ENCODE measurements at regions not wholly inside any gene's neighbourhood (a gene's known extent, or its start where the extent isn't known, plus 50 kb on each side); places are given as distances from the start of the nearest gene placed in this dataset.
"Not testable (repeated sequence)": the region's sequence is repeated elsewhere in the genome, so short reads cannot be mapped to it uniquely, and the experiment has no call there.

GRCh38 chr11:23425381-23425780 is 565.1 kb upstream of the CCDC179 start:
- H3K36me3 Mint-ChIP-seq (ENCODE audit: low read depth): no peaks in the 10 kb centered on the region
- no peak overlapping the region for H3K27ac Mint-ChIP-seq
- no peaks in the 10 kb centered on the region for H3K27me3 Mint-ChIP-seq
- no peak overlapping the region for H3K4me3 Mint-ChIP-seq
- ATAC-seq (no peak), DNase-seq (no peak)
- no peaks in the 10 kb centered on the region for H3K4me1 Mint-ChIP-seq
- peaks cover 11% of the 10 kb centered on the region for H3K9me3 Mint-ChIP-seq

- H3K4me1 Mint-ChIP-seq: no peaks in the 10 kb centered on the region
- H3K27me3 Mint-ChIP-seq: no peaks in the 10 kb centered on the region
- DNase-seq (no peak), ATAC-seq (no peak)
- peaks cover 17% of the 10 kb centered on the region for H3K9me3 Mint-ChIP-seq
- H3K4me3 Mint-ChIP-seq: no peak overlapping the region
- H3K27ac Mint-ChIP-seq: no peak overlapping the region
- no peaks in the 10 kb centered on the region for H3K36me3 Mint-ChIP-seq (ENCODE audit: low read depth)
Observed at GRCh38 chr11:23429569-23429968, 569.3 kb upstream of the CCDC179 start.

- no peak for ATAC-seq
- H3K27me3 Mint-ChIP-seq: no peaks in the 10 kb centered on the region
- peaks cover 13% of the 10 kb centered on the region for H3K9me3 Mint-ChIP-seq
- no peaks in the 10 kb centered on the region for H3K4me1 Mint-ChIP-seq
- no peak overlapping the region for H3K4me3 Mint-ChIP-seq
- DNase-seq: no peak
- no peaks in the 10 kb centered on the region for H3K36me3 Mint-ChIP-seq (ENCODE audit: low read depth)
- H3K27ac Mint-ChIP-seq: no peak overlapping the region
Observed at GRCh38 chr11:23453522-23453921, 593.2 kb upstream of the CCDC179 start.

GRCh38 chr11:23455321-23455891 is 595.1 kb upstream of the CCDC179 start:
- no peak overlapping the region for H3K4me3 Mint-ChIP-seq
- no peak for ATAC-seq
- H3K27me3 Mint-ChIP-seq: no peaks in the 10 kb centered on the region
- no peak for DNase-seq
- no peaks in the 10 kb centered on the region for H3K4me1 Mint-ChIP-seq
- H3K9me3 Mint-ChIP-seq: peaks cover 8% of the 10 kb centered on the region
- no peaks in the 10 kb centered on the region for H3K36me3 Mint-ChIP-seq (ENCODE audit: low read depth)
- H3K27ac Mint-ChIP-seq: no peak overlapping the region

- no peak for DNase-seq
- Mint-ChIP-seq H3K4me3 (no peak overlapping the region), H3K9me3 (no peaks in the 10 kb centered on the region), H3K4me1 (no peaks in the 10 kb centered on the region), H3K27me3 (no peaks in the 10 kb centered on the region), H3K27ac (no peak overlapping the region), H3K36me3 (ENCODE audit: low read depth) (no peaks in the 10 kb centered on the region)
- no peak for ATAC-seq
Observed at GRCh38 chr11:23457641-23458040, 597.4 kb upstream of the CCDC179 start.

GRCh38 chr11:23471878-23472277 is 611.6 kb upstream of the CCDC179 start:
- ATAC-seq (no peak), DNase-seq (no peak)
- H3K4me3 Mint-ChIP-seq: no peak overlapping the region
- H3K27me3 Mint-ChIP-seq: no peaks in the 10 kb centered on the region
- H3K27ac Mint-ChIP-seq: no peak overlapping the region
- no peaks in the 10 kb centered on the region for H3K36me3 Mint-ChIP-seq (ENCODE audit: low read depth)
- peaks cover 12% of the 10 kb centered on the region for H3K9me3 Mint-ChIP-seq
- H3K4me1 Mint-ChIP-seq: no peaks in the 10 kb centered on the region

- Mint-ChIP-seq H3K9me3 (peaks cover 8% of the 10 kb centered on the region), H3K36me3 (ENCODE audit: low read depth) (no peaks in the 10 kb centered on the region), H3K4me3 (no peak overlapping the region), H3K4me1 (no peaks in the 10 kb centered on the region), H3K27me3 (no peaks in the 10 kb centered on the region), H3K27ac (no peak overlapping the region)
- no peak for ATAC-seq
- DNase-seq: no peak
Observed at GRCh38 chr11:23473782-23474181, 613.5 kb upstream of the CCDC179 start.

- H3K36me3 Mint-ChIP-seq (ENCODE audit: low read depth): no peaks in the 10 kb centered on the region
- no peak overlapping the region for H3K27ac Mint-ChIP-seq
- peaks cover 9% of the 10 kb centered on the region for H3K9me3 Mint-ChIP-seq
- H3K27me3 Mint-ChIP-seq: no peaks in the 10 kb centered on the region
- DNase-seq (no peak), ATAC-seq (no peak)
- no peak overlapping the region for H3K4me3 Mint-ChIP-seq
- no peaks in the 10 kb centered on the region for H3K4me1 Mint-ChIP-seq
Observed at GRCh38 chr11:23480736-23481135, 620.5 kb upstream of the CCDC179 start.

- not testable (repeated sequence) for ATAC-seq; DNase-seq; H3K4me1 Mint-ChIP-seq; H3K36me3 Mint-ChIP-seq (ENCODE audit: low read depth); H3K4me3 Mint-ChIP-seq; H3K27ac Mint-ChIP-seq; H3K27me3 Mint-ChIP-seq
- peaks cover 26% of the 10 kb centered on the region for H3K9me3 Mint-ChIP-seq
Observed at GRCh38 chr11:23484146-23484545, 623.9 kb upstream of the CCDC179 start.

- H3K4me3 Mint-ChIP-seq; H3K4me1 Mint-ChIP-seq; ATAC-seq; H3K36me3 Mint-ChIP-seq (ENCODE audit: low read depth); H3K27me3 Mint-ChIP-seq; H3K27ac Mint-ChIP-seq; DNase-seq: not testable (repeated sequence)
- peaks cover 30% of the 10 kb centered on the region for H3K9me3 Mint-ChIP-seq
Observed at GRCh38 chr11:23484618-23485017, 624.3 kb upstream of the CCDC179 start.

- Mint-ChIP-seq H3K4me1 (no peaks in the 10 kb centered on the region), H3K27ac (no peak overlapping the region), H3K36me3 (ENCODE audit: low read depth) (no peaks in the 10 kb centered on the region), H3K4me3 (no peak overlapping the region), H3K27me3 (no peaks in the 10 kb centered on the region), H3K9me3 (peaks cover 20% of the 10 kb centered on the region)
- ATAC-seq (no peak), DNase-seq (no peak)
Observed at GRCh38 chr11:23490557-23491235, 630.4 kb upstream of the CCDC179 start.

GRCh38 chr11:23494981-23495380 is 634.7 kb upstream of the CCDC179 start:
- H3K4me1 Mint-ChIP-seq: no peaks in the 10 kb centered on the region
- no peak for DNase-seq
- no peaks in the 10 kb centered on the region for H3K27me3 Mint-ChIP-seq
- no peaks in the 10 kb centered on the region for H3K9me3 Mint-ChIP-seq
- H3K4me3 Mint-ChIP-seq: no peak overlapping the region
- H3K27ac Mint-ChIP-seq: no peak overlapping the region
- ATAC-seq: no peak
- no peaks in the 10 kb centered on the region for H3K36me3 Mint-ChIP-seq (ENCODE audit: low read depth)

GRCh38 chr11:23496340-23496739 is 636.1 kb upstream of the CCDC179 start:
- no peaks in the 10 kb centered on the region for H3K36me3 Mint-ChIP-seq (ENCODE audit: low read depth)
- ATAC-seq (no peak), DNase-seq (no peak)
- no peaks in the 10 kb centered on the region for H3K27me3 Mint-ChIP-seq
- no peaks in the 10 kb centered on the region for H3K4me1 Mint-ChIP-seq
- no peaks in the 10 kb centered on the region for H3K9me3 Mint-ChIP-seq
- no peak overlapping the region for H3K27ac Mint-ChIP-seq
- H3K4me3 Mint-ChIP-seq: no peak overlapping the region

GRCh38 chr11:23497040-23497439 is 636.8 kb upstream of the CCDC179 start:
- DNase-seq: no peak
- Mint-ChIP-seq H3K9me3 (no peaks in the 10 kb centered on the region), H3K4me1 (no peaks in the 10 kb centered on the region), H3K36me3 (ENCODE audit: low read depth) (no peaks in the 10 kb centered on the region), H3K27me3 (no peaks in the 10 kb centered on the region), H3K27ac (no peak overlapping the region), H3K4me3 (no peak overlapping the region)
- no peak for ATAC-seq

- ATAC-seq (no peak), DNase-seq (no peak)
- Mint-ChIP-seq H3K4me3 (no peak overlapping the region), H3K36me3 (ENCODE audit: low read depth) (no peaks in the 10 kb centered on the region), H3K27ac (no peak overlapping the region), H3K9me3 (no peaks in the 10 kb centered on the region), H3K27me3 (no peaks in the 10 kb centered on the region), H3K4me1 (no peaks in the 10 kb centered on the region)
Observed at GRCh38 chr11:23502389-23502788, 642.1 kb upstream of the CCDC179 start.

GRCh38 chr11:23502826-23503225 is 642.6 kb upstream of the CCDC179 start:
- no peak for DNase-seq
- Mint-ChIP-seq H3K36me3 (ENCODE audit: low read depth) (no peaks in the 10 kb centered on the region), H3K9me3 (no peaks in the 10 kb centered on the region), H3K4me3 (no peak overlapping the region), H3K27me3 (no peaks in the 10 kb centered on the region), H3K4me1 (no peaks in the 10 kb centered on the region), H3K27ac (no peak overlapping the region)
- no peak for ATAC-seq
